Epithelial cell of esophagus (primary cell): ENCODE measurements at regions not wholly inside any gene's neighbourhood (a gene's known extent, or its start where the extent isn't known, plus 50 kb on each side); places are given as distances from the start of the nearest gene placed in this dataset.

ENCODE experiments used
- DNase-seq: peaks from one replicate; pipeline ENCODE4 v3.0.0; 2010; ENCODE audit warnings: low read depth
- H3K4me3 ChIP-seq: 2 replicates; pipeline ENCODE4 v1.5.1; 2011; ENCODE audit warnings: mild to moderate bottlenecking, low read length, control low read depth
- CTCF ChIP-seq: IDR thresholded peaks from 2 replicates; pipeline ENCODE4 v1.5.1; 2011; ENCODE audit warnings: low read depth, mild to moderate bottlenecking, low read length, control low read depth, inconsistent platforms; ENCODE audit not compliant: insufficient read depth; ENCODE audit errors: missing control alignments

- no peak for DNase-seq
- no peak for TF ChIP-seq CTCF
- no peak overlapping the region for H3K4me3 ChIP-seq
Observed at GRCh38 chr3:25277503-25277902, 150.6 kb upstream of the RARB start.

- no peak for TF ChIP-seq CTCF
Observed at GRCh38 chr3:25281041-25281731, 146.9 kb upstream of the RARB start.

GRCh38 chr3:25281732-25282126 lies 146.3 kb upstream of the RARB start:
- no peak overlapping the region for H3K4me3 ChIP-seq
- no peak for DNase-seq
- no peak for TF ChIP-seq CTCF

More at GRCh38 chr3:25281041-25281731, 146.9 kb upstream of the RARB start:
- no peak overlapping the region for H3K4me3 ChIP-seq
- no peak for DNase-seq

GRCh38 chr3:25283613-25284012 lies 144.4 kb upstream of the RARB start:
- DNase-seq, result no peak
- H3K4me3 ChIP-seq, result no peak overlapping the region
- TF ChIP-seq CTCF, result no peak

GRCh38 chr3:25284249-25284648 lies 143.8 kb upstream of the RARB start:
- no peak overlapping the region for H3K4me3 ChIP-seq
- no peak for TF ChIP-seq CTCF
- no peak for DNase-seq

GRCh38 chr3:25287291-25287884 lies 140.7 kb upstream of the RARB start:
- DNase-seq, result no peak
- no peak overlapping the region for H3K4me3 ChIP-seq
- TF ChIP-seq CTCF, result no peak

- no peak for DNase-seq
- H3K4me3 ChIP-seq, result no peak overlapping the region
- TF ChIP-seq CTCF, result no peak
Observed at GRCh38 chr3:25288413-25288812, 139.7 kb upstream of the RARB start.
